A549 (cell line): ENCODE measurements at regions not wholly inside any gene's neighbourhood (a gene's known extent, or its start where the extent isn't known, plus 50 kb on each side); places are given as distances from the start of the nearest gene placed in this dataset.

Source experiments
- ATAC-seq, 2 experiments: fragments of 200-7000 bp in 1 of 2; fragments of >200 bp in 1 of 2; cut with Nextera tagmentation in 1 of 2; cut with Tn5 transposase in 1 of 2; 3 replicates each; pipeline versions ENCODE4 v1.8.0 to v1.9.1; 2018 to 2020; ENCODE audit warnings: mild to moderate bottlenecking in 1 of 2, moderate library complexity in 1 of 2
- CTCF ChIA-PET: fragments of 300-600 bp; sonication (Branson Sonifier 250); formaldehyde crosslinking; extraction: SDS; loops from one replicate; lab custom pipeline; 2021; ENCODE audit warnings: antibody characterized with exemption, inconsistent platforms; lab: Yijun Ruan, JAX
- POLR2A ChIA-PET: fragments of 350-600 bp; formaldehyde crosslinking; extraction: SDS; loops from one replicate; lab custom pipeline; 2021; ENCODE audit warnings: antibody characterized with exemption, inconsistent platforms; lab: Yijun Ruan, JAX
- DNase-seq, 2 experiments: peaks; one replicate each; pipeline versions ENCODE4 v3.0.0 to v3.0.0-alpha.2; 2011 to 2016; ENCODE audit warnings: low read depth in 1 of 2, low spot score in 1 of 2
- FAIRE-seq: peaks from 2 replicates; lab custom pipeline; 2011; peaks lifted over from hg19 to GRCh38; lab: Jason Lieb, UNC
- H3K27ac ChIP-seq, 2 experiments: fragments of >200 bp; sonication (Bioruptor Twin); formaldehyde crosslinking; 3 replicates each; pipeline ENCODE4 v1.5.1; 2016 to 2017
- H3K4me1 ChIP-seq: fragments of >200 bp; sonication (Bioruptor Twin); formaldehyde crosslinking; 3 replicates; pipeline ENCODE4 v1.6.1; 2016
- H3K4me2 ChIP-seq: fragments of >200 bp; sonication (Bioruptor Twin); formaldehyde crosslinking; 3 replicates; pipeline ENCODE4 v1.6.1; 2016
- H3K4me3 ChIP-seq: fragments of >200 bp; sonication (Bioruptor Twin); formaldehyde crosslinking; 3 replicates; pipeline ENCODE4 v1.5.1; 2016
- H3K9me3 ChIP-seq: fragments of >200 bp; sonication (Bioruptor Twin); formaldehyde crosslinking; 3 replicates; pipeline ENCODE4 v1.6.1; 2016
- CHD4 ChIP-seq: fragments of 200-600 bp; sonication (generic); IDR thresholded peaks from 2 replicates; pipeline ENCODE4 v1.6.1; 2016; ENCODE audit warnings: antibody characterized with exemption, mild to moderate bottlenecking, borderline replicate concordance
- ESRRA ChIP-seq: fragments of 150-350 bp; IDR thresholded peaks from 2 replicates; pipeline ENCODE4 v1.6.1; 2014; ENCODE audit warnings: mild to moderate bottlenecking, low read length, borderline replicate concordance
- FOSL2 ChIP-seq, 2 experiments: fragments of 450-650 bp in 1 of 2; fragments of >200 bp in 1 of 2; sonication (Bioruptor Twin) in 1 of 2; formaldehyde crosslinking; IDR thresholded peaks; 2 replicates each; pipeline versions ENCODE4 v1.5.0 to v1.6.1; 2016 to 2020; ENCODE audit warnings: mild to moderate bottlenecking in 1 of 2, moderate library complexity in 1 of 2
- FOXS1 ChIP-seq: fragments of 250-450 bp; sonication (Bioruptor Pico); IDR thresholded peaks from 2 replicates; pipeline ENCODE4 v1.5.0; 2020; ENCODE audit warnings: mild to moderate bottlenecking, moderate library complexity
- HDAC2 ChIP-seq: fragments of 200-600 bp; sonication (generic); IDR thresholded peaks from 2 replicates; pipeline ENCODE4 v1.6.1; 2016
- HEYL ChIP-seq: fragments of 250-450 bp; sonication (Bioruptor Pico); IDR thresholded peaks from 2 replicates; pipeline ENCODE4 v1.8.0; 2021; ENCODE audit warnings: mild to moderate bottlenecking, moderate library complexity
- HOXB13 ChIP-seq: fragments of 250-450 bp; sonication (Bioruptor Pico); IDR thresholded peaks from 2 replicates; pipeline ENCODE4 v1.5.0; 2020; ENCODE audit warnings: low read depth, mild to moderate bottlenecking, moderate library complexity
- JUNB ChIP-seq: fragments of >200 bp; sonication (Bioruptor Twin); formaldehyde crosslinking; IDR thresholded peaks from 2 replicates; pipeline ENCODE4 v1.6.1; 2016
- KDM5A ChIP-seq: fragments of 200-600 bp; sonication (generic); IDR thresholded peaks from 2 replicates; pipeline ENCODE4 v1.6.1; 2016; ENCODE audit warnings: antibody characterized with exemption, mild to moderate bottlenecking
- MAFK ChIP-seq: fragments of 450-650 bp; IDR thresholded peaks from 2 replicates; pipeline ENCODE4 v1.6.1; 2014; ENCODE audit not compliant: partially characterized antibody
- MYC ChIP-seq: IDR thresholded peaks from 2 replicates; pipeline ENCODE4 v1.6.1; 2012; ENCODE audit warnings: mild to moderate bottlenecking, inconsistent platforms, low read length, improper control_type of control experiment, borderline replicate concordance
- POLR2AphosphoS2 ChIP-seq: conservative IDR thresholded peaks from 2 replicates; pipeline ENCODE4 v1.6.1; 2012; ENCODE audit warnings: low read length, improper control_type of control experiment, inconsistent platforms
- RAD21 ChIP-seq, 2 experiments: fragments of >200 bp in 1 of 2; sonication (Bioruptor Twin) in 1 of 2; formaldehyde crosslinking in 1 of 2; IDR thresholded peaks in 1 of 2; conservative IDR thresholded peaks in 1 of 2; 2 replicates in 1 of 2; 3 replicates in 1 of 2; pipeline ENCODE4 v1.6.1; 2012 to 2018; ENCODE audit warnings: inconsistent platforms in 1 of 2
- RARB ChIP-seq: fragments of 250-450 bp; sonication (Bioruptor Pico); IDR thresholded peaks from 2 replicates; pipeline ENCODE4 v1.8.0; 2021; ENCODE audit warnings: mild to moderate bottlenecking, moderate library complexity
- RFX5 ChIP-seq: fragments of 450-650 bp; IDR thresholded peaks from 2 replicates; pipeline ENCODE4 v1.7.1; 2014; ENCODE audit warnings: antibody characterized with exemption, mild to moderate bottlenecking, moderate library complexity
- SMC3 ChIP-seq: fragments of >200 bp; sonication (Bioruptor Twin); formaldehyde crosslinking; IDR thresholded peaks from 3 replicates; pipeline ENCODE4 v1.6.1; 2018; ENCODE audit warnings: inconsistent platforms
- TFCP2L1 ChIP-seq: fragments of 250-450 bp; sonication (Bioruptor Pico); IDR thresholded peaks from 2 replicates; pipeline ENCODE4 v1.5.0; 2021; ENCODE audit warnings: mild to moderate bottlenecking
- WGBS: methylation state at CpG from one replicate; pipeline ENCODE4 v1.1.6; 2017; ENCODE audit errors: missing lambda C conversion rate; 5-methylcytosine and 5-hydroxymethylcytosine counted together
- TF ChIP-seq, protein P1 (sequence below): fragments of 450-650 bp; IDR thresholded peaks from 2 replicates; pipeline ENCODE4 v1.6.1; 2014; ENCODE audit warnings: antibody characterized with exemption
- TF ChIP-seq, protein P2 (sequence below): IDR thresholded peaks from 2 replicates; pipeline ENCODE4 v1.6.1; 2012
- TF ChIP-seq, protein P3 (sequence below): fragments of >200 bp; sonication (Bioruptor Twin); formaldehyde crosslinking; IDR thresholded peaks from 3 replicates; pipeline ENCODE4 v1.5.1; 2016
- TF ChIP-seq, protein P4 (sequence below): fragments of 250-450 bp; sonication (Bioruptor Pico); IDR thresholded peaks from 2 replicates; pipeline ENCODE4 v1.5.0; 2021; ENCODE audit warnings: mild to moderate bottlenecking, moderate library complexity, borderline replicate concordance

DNA sequence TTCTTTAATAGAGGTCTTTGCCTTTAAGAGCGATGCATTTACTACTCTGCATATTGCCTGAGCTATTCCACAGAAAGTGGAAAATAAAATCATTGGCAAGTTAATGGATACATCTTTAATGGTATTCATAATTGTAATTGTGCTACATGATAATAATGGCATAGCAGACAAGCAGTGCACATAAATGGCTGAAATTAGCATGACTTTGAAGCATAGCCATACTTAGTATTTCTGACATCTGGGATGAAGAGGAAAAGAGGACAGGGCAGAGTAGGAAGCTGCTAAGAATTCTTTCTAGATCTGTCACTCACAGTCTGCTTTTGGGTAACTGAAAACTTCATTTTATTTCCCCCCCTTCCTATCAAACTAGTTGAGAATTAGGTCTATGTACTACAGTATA lies 195.0 kb upstream of the NRIP1 start (continued):
- TF ChIP-seq, protein P1, sequence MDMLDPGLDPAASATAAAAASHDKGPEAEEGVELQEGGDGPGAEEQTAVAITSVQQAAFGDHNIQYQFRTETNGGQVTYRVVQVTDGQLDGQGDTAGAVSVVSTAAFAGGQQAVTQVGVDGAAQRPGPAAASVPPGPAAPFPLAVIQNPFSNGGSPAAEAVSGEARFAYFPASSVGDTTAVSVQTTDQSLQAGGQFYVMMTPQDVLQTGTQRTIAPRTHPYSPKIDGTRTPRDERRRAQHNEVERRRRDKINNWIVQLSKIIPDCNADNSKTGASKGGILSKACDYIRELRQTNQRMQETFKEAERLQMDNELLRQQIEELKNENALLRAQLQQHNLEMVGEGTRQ = no peak
- TF ChIP-seq HOXB13 (CRISPR knock-in tag) (no peak), MYC (no peak), ESRRA (no peak), MAFK (no peak)

DNA sequence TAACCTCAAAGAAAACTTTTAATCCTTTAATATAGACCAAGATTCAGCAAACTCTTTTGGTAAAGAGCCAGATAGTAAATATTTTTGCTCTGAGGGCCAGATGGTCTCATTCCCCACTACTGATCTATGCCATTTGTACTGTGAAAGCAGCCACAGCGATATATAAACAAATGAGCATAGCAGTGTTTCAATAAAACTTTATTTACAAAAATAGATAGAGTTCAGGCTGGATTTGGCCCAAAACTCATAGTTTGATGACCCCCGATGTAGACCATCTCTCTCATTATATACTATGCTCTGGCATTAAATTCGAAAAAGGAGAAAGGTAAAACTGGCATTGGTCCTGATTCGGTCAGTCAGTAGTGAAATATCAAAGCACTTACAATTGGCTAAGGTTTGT lies 195.8 kb upstream of the NRIP1 start:
- Histone ChIP-seq H3K4me1 (no peaks in the 10 kb centered on the region), H3K4me2 (no peak overlapping the region), H3K4me3 (no peak overlapping the region), H3K27ac (no peak overlapping the region), H3K9me3 (no peaks in the 10 kb centered on the region)
- TF ChIP-seq CHD4 = no peak
- TF ChIP-seq SMC3 = no peak
- no peak for TF ChIP-seq FOXS1
- TF ChIP-seq, protein P2, sequence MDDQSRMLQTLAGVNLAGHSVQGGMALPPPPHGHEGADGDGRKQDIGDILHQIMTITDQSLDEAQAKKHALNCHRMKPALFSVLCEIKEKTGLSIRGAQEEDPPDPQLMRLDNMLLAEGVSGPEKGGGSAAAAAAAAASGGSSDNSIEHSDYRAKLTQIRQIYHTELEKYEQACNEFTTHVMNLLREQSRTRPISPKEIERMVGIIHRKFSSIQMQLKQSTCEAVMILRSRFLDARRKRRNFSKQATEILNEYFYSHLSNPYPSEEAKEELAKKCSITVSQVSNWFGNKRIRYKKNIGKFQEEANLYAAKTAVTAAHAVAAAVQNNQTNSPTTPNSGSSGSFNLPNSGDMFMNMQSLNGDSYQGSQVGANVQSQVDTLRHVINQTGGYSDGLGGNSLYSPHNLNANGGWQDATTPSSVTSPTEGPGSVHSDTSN = no peak
- TF ChIP-seq HEYL = no peak
- TF ChIP-seq, protein P3, sequence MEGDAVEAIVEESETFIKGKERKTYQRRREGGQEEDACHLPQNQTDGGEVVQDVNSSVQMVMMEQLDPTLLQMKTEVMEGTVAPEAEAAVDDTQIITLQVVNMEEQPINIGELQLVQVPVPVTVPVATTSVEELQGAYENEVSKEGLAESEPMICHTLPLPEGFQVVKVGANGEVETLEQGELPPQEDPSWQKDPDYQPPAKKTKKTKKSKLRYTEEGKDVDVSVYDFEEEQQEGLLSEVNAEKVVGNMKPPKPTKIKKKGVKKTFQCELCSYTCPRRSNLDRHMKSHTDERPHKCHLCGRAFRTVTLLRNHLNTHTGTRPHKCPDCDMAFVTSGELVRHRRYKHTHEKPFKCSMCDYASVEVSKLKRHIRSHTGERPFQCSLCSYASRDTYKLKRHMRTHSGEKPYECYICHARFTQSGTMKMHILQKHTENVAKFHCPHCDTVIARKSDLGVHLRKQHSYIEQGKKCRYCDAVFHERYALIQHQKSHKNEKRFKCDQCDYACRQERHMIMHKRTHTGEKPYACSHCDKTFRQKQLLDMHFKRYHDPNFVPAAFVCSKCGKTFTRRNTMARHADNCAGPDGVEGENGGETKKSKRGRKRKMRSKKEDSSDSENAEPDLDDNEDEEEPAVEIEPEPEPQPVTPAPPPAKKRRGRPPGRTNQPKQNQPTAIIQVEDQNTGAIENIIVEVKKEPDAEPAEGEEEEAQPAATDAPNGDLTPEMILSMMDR = no peak
- no peak for TF ChIP-seq RFX5
- TF ChIP-seq, protein P4, sequence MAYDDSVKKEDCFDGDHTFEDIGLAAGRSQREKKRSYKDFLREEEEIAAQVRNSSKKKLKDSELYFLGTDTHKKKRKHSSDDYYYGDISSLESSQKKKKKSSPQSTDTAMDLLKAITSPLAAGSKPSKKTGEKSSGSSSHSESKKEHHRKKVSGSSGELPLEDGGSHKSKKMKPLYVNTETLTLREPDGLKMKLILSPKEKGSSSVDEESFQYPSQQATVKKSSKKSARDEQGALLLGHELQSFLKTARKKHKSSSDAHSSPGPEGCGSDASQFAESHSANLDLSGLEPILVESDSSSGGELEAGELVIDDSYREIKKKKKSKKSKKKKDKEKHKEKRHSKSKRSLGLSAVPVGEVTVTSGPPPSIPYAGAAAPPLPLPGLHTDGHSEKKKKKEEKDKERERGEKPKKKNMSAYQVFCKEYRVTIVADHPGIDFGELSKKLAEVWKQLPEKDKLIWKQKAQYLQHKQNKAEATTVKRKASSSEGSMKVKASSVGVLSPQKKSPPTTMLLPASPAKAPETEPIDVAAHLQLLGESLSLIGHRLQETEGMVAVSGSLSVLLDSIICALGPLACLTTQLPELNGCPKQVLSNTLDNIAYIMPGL (CRISPR knock-in tag) = no peak
- TF ChIP-seq JUNB = no peak
- no peak for TF ChIP-seq RARB (CRISPR knock-in tag)
- TF ChIP-seq RAD21 (conservative IDR thresholded peaks at IDR 0.05 in 1 of 2, IDR thresholded peaks at IDR 0.05 in 1 of 2) = no peak
- no peak for TF ChIP-seq FOSL2 (IDR thresholded peaks at IDR 0.05)
- TF ChIP-seq FOSL2 (CRISPR knock-in tag; IDR thresholded peaks at IDR 0.05) = no peak
- WGBS = 87% methylated on average over 4 of the region's 4 CpGs
- POLR2A ChIA-PET = no interaction called here
- CTCF ChIA-PET = no interaction called here
- DNase-seq (no peak), FAIRE-seq (no peak), ATAC-seq (no peak)

DNA sequence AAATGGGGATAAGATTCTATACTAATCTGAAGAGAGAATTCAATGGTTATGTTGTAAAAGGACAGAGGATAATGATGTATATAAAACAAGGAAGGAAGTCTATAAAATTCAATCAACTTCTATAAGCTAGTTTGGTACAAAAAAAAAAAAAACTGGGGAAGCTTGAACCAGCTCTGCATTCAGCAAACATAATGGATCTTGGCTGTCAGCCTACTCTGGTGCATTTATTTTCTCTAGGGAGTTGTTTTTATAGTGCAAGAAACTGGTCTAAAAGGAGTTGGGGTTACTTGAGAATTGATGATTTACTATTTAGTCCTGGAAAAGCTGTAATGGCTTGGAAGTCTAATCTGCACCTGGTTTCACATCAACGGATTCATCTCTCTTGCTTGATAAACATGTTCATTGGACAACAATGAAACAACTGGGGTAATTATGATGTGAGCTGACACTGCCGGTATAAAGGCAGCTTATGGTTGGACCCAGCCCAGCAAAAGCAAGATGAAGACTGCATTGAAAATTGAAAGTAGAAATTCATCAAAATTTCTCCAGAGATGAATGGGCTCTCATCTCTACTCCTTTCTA lies 199.4 kb upstream of the NRIP1 start:
- no peak for DNase-seq
- POLR2A ChIA-PET = no interaction called here
- H3K4me3 ChIP-seq = no peak overlapping the region
- no peak for ATAC-seq
- CTCF ChIA-PET = no interaction called here
- no peaks in the 10 kb centered on the region for H3K9me3 ChIP-seq
- H3K4me1 ChIP-seq = no peaks in the 10 kb centered on the region
- 96% methylated on average over 2 of the region's 2 CpGs for WGBS
- TF ChIP-seq POLR2AphosphoS2 (no peak), HDAC2 (no peak), KDM5A (no peak), TFCP2L1 (CRISPR knock-in tag) (no peak)
- FAIRE-seq = no peak
- no peak overlapping the region for H3K4me2 ChIP-seq
- no peak overlapping the region for H3K27ac ChIP-seq
